ENCODE measurements at regions not wholly inside any gene's neighbourhood (a gene's known extent, or its start where the extent isn't known, plus 50 kb on each side); places are given as distances from the start of the nearest gene placed in this dataset.

DNA sequence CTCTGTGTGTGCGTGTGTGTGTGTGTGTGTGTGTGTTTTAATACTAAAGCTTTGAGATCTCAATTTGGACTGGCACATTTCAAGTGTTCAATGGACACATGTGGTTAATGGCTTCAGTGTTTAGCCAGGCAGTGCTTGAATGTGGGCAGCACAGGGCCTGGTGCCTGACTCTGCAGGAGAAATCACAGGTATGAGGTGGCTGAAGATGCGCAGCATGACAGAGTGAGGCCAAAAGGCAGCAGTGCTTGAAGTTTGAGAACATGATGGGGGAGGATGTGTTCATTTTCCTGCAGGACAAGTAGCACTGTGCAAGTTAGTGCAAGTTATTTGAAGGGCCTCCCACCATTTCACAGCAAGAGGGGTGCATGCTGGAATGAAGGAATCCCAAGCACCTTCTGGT is 620.5 kb upstream of the TBL1XR1 start:
- no peak for TF ChIP-seq CTCF (IDR thresholded peaks at IDR 0.05)
- TF ChIP-seq POLR2A (IDR thresholded peaks at IDR 0.05), result no peak
- no peaks in the 10 kb centered on the region for H3K27me3 ChIP-seq
- no peaks in the 10 kb centered on the region for H3K9me3 ChIP-seq (replicated peaks in 1 of 3)
- H3K4me3 ChIP-seq, result no peak overlapping the region
- intact Hi-C loops (cut with DNase I), result no loop called here
- no peaks in the 10 kb centered on the region for H3K36me3 ChIP-seq (replicated peaks in 1 of 2)
- 19 to 91% (median 49%) methylated on average over 2 of the region's 2 CpGs for WGBS, 4 donors
- H3K27ac ChIP-seq, result no peak overlapping the region
- peaks cover 0 to 26% of the 10 kb centered on the region in 2 donors for H3K4me1 ChIP-seq (replicated peaks in 1 of 2)
- no peak for DNase-seq

- DNase-seq, result no peak
- no peak overlapping the region for H3K4me3 ChIP-seq
- H3K9me3 ChIP-seq (replicated peaks in 1 of 3), result no peaks in the 10 kb centered on the region
- peaks cover 2 to 32% of the 10 kb centered on the region in 2 donors for H3K4me1 ChIP-seq (replicated peaks in 1 of 2)
- TF ChIP-seq POLR2A (IDR thresholded peaks at IDR 0.05) (no peak), CTCF (IDR thresholded peaks at IDR 0.05) (no peak)
- H3K36me3 ChIP-seq (replicated peaks in 1 of 2), result no peaks in the 10 kb centered on the region
- intact Hi-C loops (cut with DNase I), result no loop called here
- H3K27ac ChIP-seq, result no peak overlapping the region
- WGBS, 4 donors, result 75 to 89% (median 82%) methylated on average over 2 of the region's 2 CpGs
- no peaks in the 10 kb centered on the region for H3K27me3 ChIP-seq
Observed at GRCh38 chr3:177818712-177819240, 621.5 kb upstream of the TBL1XR1 start.

DNA sequence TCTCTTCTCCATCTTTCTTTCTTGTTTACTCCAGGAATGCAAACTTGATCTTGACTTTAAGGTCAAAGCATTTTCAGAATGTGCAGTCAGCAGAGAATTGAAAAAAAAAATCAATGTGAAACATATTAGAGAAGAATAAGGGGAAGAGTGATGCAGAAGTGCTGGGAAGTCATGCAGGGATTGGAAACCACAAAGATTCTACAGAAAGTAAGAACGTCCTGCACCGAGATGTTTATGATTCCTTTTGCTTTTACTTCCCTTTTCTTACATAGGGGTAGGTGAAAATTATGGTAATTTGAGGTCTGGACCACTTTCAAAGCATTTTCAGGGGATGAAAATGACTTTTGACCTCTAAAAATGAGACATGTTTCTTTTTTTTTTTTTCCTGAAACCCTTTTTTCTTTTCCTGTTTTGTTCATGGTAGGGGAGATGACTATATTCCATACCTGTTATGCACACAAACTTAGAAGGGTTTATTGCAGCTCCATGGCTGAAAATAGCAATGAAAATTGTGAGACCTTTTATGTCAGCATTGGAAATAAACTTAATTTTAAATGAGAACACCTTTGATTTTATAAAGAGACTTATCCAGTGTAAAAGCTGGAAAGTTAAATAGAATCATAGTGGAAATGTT is 623.5 kb upstream of the TBL1XR1 start:
- TF ChIP-seq CTCF (IDR thresholded peaks at IDR 0.05) (no peak), POLR2A (IDR thresholded peaks at IDR 0.05) (no peak)
- Histone ChIP-seq H3K4me1 (replicated peaks in 1 of 2) (peaks cover 14 to 46% of the 10 kb centered on the region in 2 donors), H3K27me3 (no peaks in the 10 kb centered on the region), H3K9me3 (replicated peaks in 1 of 3) (no peaks in the 10 kb centered on the region), H3K27ac (no peak overlapping the region), H3K4me3 (no peak overlapping the region), H3K36me3 (replicated peaks in 1 of 2) (no peaks in the 10 kb centered on the region)
- 77 to 79% (median 78%) methylated on average over 2 of the region's 2 CpGs for WGBS, 4 donors
- no peak for DNase-seq
- intact Hi-C loops (cut with DNase I), result no loop called here

DNA sequence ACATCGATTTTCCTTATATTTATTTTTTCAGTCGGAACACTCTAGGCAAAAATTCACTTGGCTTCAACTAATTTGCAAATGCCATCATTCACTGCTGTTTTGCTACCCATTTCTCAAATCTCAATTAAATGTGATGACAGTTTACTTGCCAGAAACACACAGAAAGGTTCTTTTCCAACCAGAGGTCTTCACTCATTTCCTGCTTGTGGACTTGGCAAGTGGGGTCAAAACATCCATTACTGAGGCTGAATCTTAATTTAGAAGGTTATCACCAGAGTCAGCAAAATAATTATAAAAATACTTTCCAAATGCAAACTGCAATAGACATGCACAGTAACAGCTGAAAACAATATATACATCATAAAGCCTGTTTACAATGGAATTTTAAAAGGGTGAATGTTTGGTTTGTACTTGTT is 625.4 kb upstream of the TBL1XR1 start:
- no peaks in the 10 kb centered on the region for H3K9me3 ChIP-seq (replicated peaks in 1 of 3)
- no peak overlapping the region for H3K4me3 ChIP-seq
- H3K4me1 ChIP-seq (replicated peaks in 1 of 2), result peaks cover 14 to 47% of the 10 kb centered on the region in 2 donors
- TF ChIP-seq POLR2A (IDR thresholded peaks at IDR 0.05) (no peak), CTCF (IDR thresholded peaks at IDR 0.05) (no peak)
- DNase-seq, result no peak
- no peak overlapping the region for H3K27ac ChIP-seq
- H3K27me3 ChIP-seq, result no peaks in the 10 kb centered on the region
- intact Hi-C loops (cut with DNase I), result no loop called here
- 56 to 74% (median 61%) methylated on average over 2 of the region's 2 CpGs for WGBS, 4 donors
- no peaks in the 10 kb centered on the region for H3K36me3 ChIP-seq (replicated peaks in 1 of 2)

Measured in adrenal gland (tissue), 9 donors.